Caco-2 (cell line): ENCODE measurements at regions not wholly inside any gene's neighbourhood (a gene's known extent, or its start where the extent isn't known, plus 50 kb on each side); places are given as distances from the start of the nearest gene placed in this dataset.

Experiments
- BruUV-seq: library from RNA; stranded (reverse); fragments of 400-500 nt; replicated peaks from 2 replicates; lab custom pipeline; 2021; lab: Mats Ljungman, UMichigan
- CTCF ChIA-PET: fragments of 300-600 bp; sonication (Branson Sonifier 250); formaldehyde crosslinking; loops from one replicate; lab custom pipeline; 2022; ENCODE audit warnings: antibody characterized with exemption; lab: Charles Lee
- POLR2A ChIA-PET: fragments of 300-600 bp; sonication (Branson Sonifier 250); formaldehyde crosslinking; loops from one replicate; lab custom pipeline; 2022; ENCODE audit warnings: antibody characterized with exemption; lab: Charles Lee
- DNase-seq, 2 experiments: peaks; one replicate each; pipeline versions ENCODE4 v3.0.0 to v3.0.0-alpha.2; 2020 to 2022
- H3K27me3 ChIP-seq: replicated peaks from 2 replicates; pipeline ENCODE4 v1.6.0; 2011; ENCODE audit warnings: low read length; ENCODE audit not compliant: control insufficient read depth, insufficient read depth
- H3K36me3 ChIP-seq: 2 replicates; pipeline ENCODE4 v1.5.1; 2011; ENCODE audit warnings: low read length; ENCODE audit not compliant: control insufficient read depth, insufficient read depth
- H3K4me1 ChIP-seq: fragments of 250-450 bp; sonication (Bioruptor Pico); 2 replicates; pipeline ENCODE4 v1.5.1; 2020; ENCODE audit warnings: mild to moderate bottlenecking
- H3K4me3 ChIP-seq: 2 replicates; pipeline ENCODE4 v1.5.1; 2011; ENCODE audit warnings: low read depth, mild to moderate bottlenecking, control low read depth, low read length
- H3K9me3 ChIP-seq: fragments of 250-450 bp; sonication (Bioruptor Pico); 2 replicates; pipeline ENCODE4 v1.5.1; 2020; ENCODE audit warnings: mild to moderate bottlenecking, moderate library complexity
- H3K27ac Mint-ChIP-seq: one replicate; pipeline ENCODE4 v1.8.0; 2022; ENCODE audit warnings: mixed read lengths; ENCODE audit not compliant: unreplicated experiment
- H3K27me3 Mint-ChIP-seq: one replicate; pipeline ENCODE4 v1.8.0; 2022; ENCODE audit warnings: mixed read lengths; ENCODE audit not compliant: insufficient read depth, unreplicated experiment
- H3K36me3 Mint-ChIP-seq: one replicate; pipeline ENCODE4 v1.8.0; 2022; ENCODE audit warnings: mild to moderate bottlenecking, mixed read lengths; ENCODE audit not compliant: insufficient read depth, unreplicated experiment
- H3K4me1 Mint-ChIP-seq: one replicate; pipeline ENCODE4 v1.8.0; 2022; ENCODE audit warnings: low read depth, mixed read lengths; ENCODE audit not compliant: unreplicated experiment
- H3K4me3 Mint-ChIP-seq: one replicate; pipeline ENCODE4 v1.8.0; 2022; ENCODE audit warnings: mild to moderate bottlenecking, moderate library complexity, mixed read lengths; ENCODE audit not compliant: unreplicated experiment
- H3K9me3 Mint-ChIP-seq: one replicate; pipeline ENCODE4 v1.8.0; 2022; ENCODE audit warnings: mixed read lengths; ENCODE audit not compliant: unreplicated experiment
- intact Hi-C: fragments of 100-400 bp; cut with micrococcal nuclease; formaldehyde crosslinking; loops from one replicate; pipeline ENCODE4 v1.10.0; 2022; ENCODE audit not compliant: unreplicated experiment
- TF ChIP-seq, protein P1 (sequence below), 2 experiments: fragments of 200-600 bp in 1 of 2; IDR thresholded peaks; 1 replicate in 1 of 2; 2 replicates in 1 of 2; pipeline versions ENCODE4 v1.5.1 to v1.8.0; 2011 to 2022; ENCODE audit warnings: antibody characterized with exemption in 1 of 2, control low read depth in 1 of 2, inconsistent platforms in 1 of 2, low read depth in 1 of 2, low read length in 1 of 2, mild to moderate bottlenecking in 1 of 2, moderate library complexity in 1 of 2; ENCODE audit not compliant: insufficient read depth in 1 of 2, severe bottlenecking in 1 of 2, unreplicated experiment in 1 of 2

DNA sequence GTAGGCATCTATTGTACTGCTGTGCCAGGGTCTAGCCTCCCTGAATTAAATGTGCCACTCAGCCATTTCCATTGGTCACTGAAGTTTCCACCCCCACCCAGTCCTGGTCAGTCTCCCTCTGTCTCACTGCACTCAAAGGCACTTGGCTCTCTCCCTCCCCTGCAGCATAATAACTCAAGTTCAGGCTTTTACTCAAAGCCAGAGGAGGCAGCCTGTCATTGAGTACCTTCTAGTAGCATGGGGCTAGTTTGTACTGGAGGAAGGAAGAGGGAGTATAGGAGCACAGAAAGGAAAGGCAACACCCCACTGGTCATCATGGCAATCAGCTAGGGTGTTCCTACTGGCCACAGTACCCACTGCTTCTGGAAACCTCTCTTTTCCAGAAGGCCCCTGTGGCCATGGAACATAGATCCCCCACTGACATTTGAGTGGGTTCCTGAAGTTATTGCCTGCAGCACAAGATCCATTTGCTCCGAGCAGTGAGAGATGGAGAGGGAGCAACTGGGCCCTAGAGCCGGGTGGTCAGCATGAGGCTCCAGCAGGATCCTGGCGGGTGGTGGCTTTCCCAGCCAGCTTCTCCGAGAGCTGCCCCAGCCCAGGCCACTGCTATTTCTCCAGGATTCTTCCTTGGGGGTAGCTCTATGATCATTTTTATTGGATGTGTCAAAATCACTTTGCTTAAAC is 89.9 kb upstream of the CPEB4 start:
- no TSS peak for BruUV-seq
- no peak overlapping the region for H3K27ac Mint-ChIP-seq
- intact Hi-C loops, result no loop called here
- H3K4me3 Mint-ChIP-seq, result no peak overlapping the region
- Histone ChIP-seq H3K4me1 (peaks cover 13% of the 10 kb centered on the region), H3K36me3 (no peaks in the 10 kb centered on the region), H3K9me3 (no peaks in the 10 kb centered on the region), H3K27me3 (no peaks in the 10 kb centered on the region), H3K4me3 (no peak overlapping the region)
- TF ChIP-seq, protein P1, sequence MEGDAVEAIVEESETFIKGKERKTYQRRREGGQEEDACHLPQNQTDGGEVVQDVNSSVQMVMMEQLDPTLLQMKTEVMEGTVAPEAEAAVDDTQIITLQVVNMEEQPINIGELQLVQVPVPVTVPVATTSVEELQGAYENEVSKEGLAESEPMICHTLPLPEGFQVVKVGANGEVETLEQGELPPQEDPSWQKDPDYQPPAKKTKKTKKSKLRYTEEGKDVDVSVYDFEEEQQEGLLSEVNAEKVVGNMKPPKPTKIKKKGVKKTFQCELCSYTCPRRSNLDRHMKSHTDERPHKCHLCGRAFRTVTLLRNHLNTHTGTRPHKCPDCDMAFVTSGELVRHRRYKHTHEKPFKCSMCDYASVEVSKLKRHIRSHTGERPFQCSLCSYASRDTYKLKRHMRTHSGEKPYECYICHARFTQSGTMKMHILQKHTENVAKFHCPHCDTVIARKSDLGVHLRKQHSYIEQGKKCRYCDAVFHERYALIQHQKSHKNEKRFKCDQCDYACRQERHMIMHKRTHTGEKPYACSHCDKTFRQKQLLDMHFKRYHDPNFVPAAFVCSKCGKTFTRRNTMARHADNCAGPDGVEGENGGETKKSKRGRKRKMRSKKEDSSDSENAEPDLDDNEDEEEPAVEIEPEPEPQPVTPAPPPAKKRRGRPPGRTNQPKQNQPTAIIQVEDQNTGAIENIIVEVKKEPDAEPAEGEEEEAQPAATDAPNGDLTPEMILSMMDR (IDR thresholded peaks at IDR 0.05; ENCODE audit: insufficient read depth in 1 of 2, low read depth in 1 of 2, low read length in 1 of 2, severe bottlenecking in 1 of 2, unreplicated experiment in 1 of 2), result no peak
- no peak for DNase-seq
- peaks cover 13% of the 10 kb centered on the region for H3K4me1 Mint-ChIP-seq
- ChIA-PET POLR2A (no interaction called here), CTCF (no interaction called here)
- no peaks in the 10 kb centered on the region for H3K9me3 Mint-ChIP-seq
- no peaks in the 10 kb centered on the region for H3K27me3 Mint-ChIP-seq
- no peaks in the 10 kb centered on the region for H3K36me3 Mint-ChIP-seq

DNA sequence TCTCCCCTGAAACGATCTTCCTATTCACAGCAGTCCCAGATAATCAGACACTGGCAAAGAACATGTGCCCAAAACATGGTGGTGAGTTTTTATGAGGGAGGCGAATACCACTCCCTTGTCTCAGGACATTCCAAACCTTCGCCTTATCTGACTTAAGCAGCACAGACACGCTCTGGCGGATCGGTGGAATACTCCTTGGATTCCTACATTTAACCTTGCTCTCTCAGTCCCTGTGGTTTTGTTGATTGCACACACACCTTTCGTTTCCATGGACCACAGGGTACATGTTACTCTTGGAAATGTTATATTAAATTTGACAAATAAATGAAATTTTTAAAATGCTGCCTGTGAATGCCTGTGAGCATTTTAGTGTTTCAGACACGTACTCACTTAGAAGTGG is 87.8 kb upstream of the CPEB4 start:
- Histone ChIP-seq H3K4me3 (no peak overlapping the region), H3K4me1 (peaks cover 13% of the 10 kb centered on the region), H3K36me3 (no peaks in the 10 kb centered on the region), H3K9me3 (0 out of 2 replicates have a peak, but pooled peaks cover 3% of the 10 kb centered on the region), H3K27me3 (no peaks in the 10 kb centered on the region)
- no peaks in the 10 kb centered on the region for H3K9me3 Mint-ChIP-seq
- no peaks in the 10 kb centered on the region for H3K27me3 Mint-ChIP-seq
- ChIA-PET POLR2A (no interaction called here), CTCF (no interaction called here)
- TF ChIP-seq, protein P1 (IDR thresholded peaks at IDR 0.05; ENCODE audit: insufficient read depth in 1 of 2, low read depth in 1 of 2, low read length in 1 of 2, severe bottlenecking in 1 of 2, unreplicated experiment in 1 of 2), result no peak
- peaks cover 9% of the 10 kb centered on the region for H3K4me1 Mint-ChIP-seq
- BruUV-seq, result no TSS peak
- H3K4me3 Mint-ChIP-seq, result no peak overlapping the region
- H3K27ac Mint-ChIP-seq, result no peak overlapping the region
- intact Hi-C loops, result no loop called here
- DNase-seq, result no peak
- H3K36me3 Mint-ChIP-seq, result no peaks in the 10 kb centered on the region

DNA sequence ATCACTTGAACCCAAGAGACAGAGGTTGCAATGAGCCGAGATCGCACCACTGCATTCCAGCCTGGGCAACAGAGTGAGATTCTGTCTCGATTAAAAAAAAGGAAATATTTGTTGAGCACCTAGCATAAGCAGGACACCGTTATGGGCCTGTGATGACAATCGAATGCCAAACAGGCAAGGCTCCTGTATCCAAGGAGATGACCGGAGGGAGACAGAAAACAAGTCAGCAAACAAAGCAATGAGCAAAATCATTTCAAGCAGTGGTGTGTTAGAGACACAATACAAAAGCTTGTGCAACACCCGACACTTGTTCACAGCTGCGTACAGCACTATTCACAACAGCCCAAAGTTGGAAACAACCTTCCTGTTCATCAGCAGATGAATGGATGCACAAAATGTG is 87.1 kb upstream of the CPEB4 start:
- Mint-ChIP-seq H3K9me3 (no peaks in the 10 kb centered on the region), H3K27ac (no peak overlapping the region), H3K36me3 (no peaks in the 10 kb centered on the region), H3K27me3 (no peaks in the 10 kb centered on the region), H3K4me3 (no peak overlapping the region), H3K4me1 (peaks cover 7% of the 10 kb centered on the region)
- Histone ChIP-seq H3K9me3 (0 out of 2 replicates have a peak, but pooled peaks cover 3% of the 10 kb centered on the region), H3K4me3 (no peak overlapping the region), H3K4me1 (peaks cover 14% of the 10 kb centered on the region), H3K36me3 (no peaks in the 10 kb centered on the region), H3K27me3 (no peaks in the 10 kb centered on the region)
- BruUV-seq, result no TSS peak
- ChIA-PET CTCF (interaction anchor here (0.6 kb wide), 1 partner anchor 274 kb away, joined by 4 read pairs; no protein-coding TSS in a partner anchor), POLR2A (no interaction called here)
- no peak for DNase-seq
- TF ChIP-seq, protein P1 (IDR thresholded peaks at IDR 0.05; ENCODE audit: insufficient read depth in 1 of 2, low read depth in 1 of 2, low read length in 1 of 2, severe bottlenecking in 1 of 2, unreplicated experiment in 1 of 2), result no peak
- intact Hi-C loops, result no loop called here
